MM.1S (cell line): ENCODE measurements at regions not wholly inside any gene's neighbourhood (a gene's known extent, or its start where the extent isn't known, plus 50 kb on each side); places are given as distances from the start of the nearest gene placed in this dataset.

Experiments
- EZH2 ChIP-seq: fragments of 300-600 bp; sonication (generic); optimal IDR thresholded peaks from 2 replicates; pipeline ENCODE3; 2017; ENCODE audit warnings: low read depth, mild to moderate bottlenecking, antibody characterized with exemption, low read length, mixed read lengths
- EZH2phosphoT487 ChIP-seq: fragments of 300-600 bp; sonication (generic); IDR thresholded peaks from 2 replicates; pipeline ENCODE4 v1.6.1; 2018; ENCODE audit warnings: antibody characterized with exemption, low read length
- TF ChIP-seq, protein P1 (sequence below): fragments of 300-600 bp; sonication (generic); IDR thresholded peaks from 2 replicates; pipeline ENCODE4 v1.5.1; 2016; ENCODE audit warnings: antibody characterized with exemption, low read length, mixed read lengths

DNA sequence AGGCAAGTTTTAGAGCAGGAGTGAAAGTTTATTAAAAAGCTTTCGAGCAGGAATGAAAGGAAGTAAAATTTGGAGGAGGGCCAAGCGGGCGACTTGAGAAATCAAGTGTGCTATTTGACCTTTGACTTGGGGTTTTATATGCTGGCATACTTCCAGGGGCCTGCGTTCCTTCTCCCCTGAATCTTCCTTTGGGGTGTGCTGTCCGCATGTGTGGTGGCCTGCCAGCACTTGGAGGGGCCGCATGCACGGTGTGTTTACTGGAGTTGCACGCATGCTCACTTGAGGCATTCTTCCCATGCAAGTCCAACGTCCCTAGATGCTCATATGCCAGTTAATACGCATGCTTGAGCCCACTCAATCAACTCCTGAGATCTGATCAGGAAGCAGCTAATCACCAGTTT lies 78.3 kb upstream of the MAP4K4 start:
- TF ChIP-seq, protein P1, sequence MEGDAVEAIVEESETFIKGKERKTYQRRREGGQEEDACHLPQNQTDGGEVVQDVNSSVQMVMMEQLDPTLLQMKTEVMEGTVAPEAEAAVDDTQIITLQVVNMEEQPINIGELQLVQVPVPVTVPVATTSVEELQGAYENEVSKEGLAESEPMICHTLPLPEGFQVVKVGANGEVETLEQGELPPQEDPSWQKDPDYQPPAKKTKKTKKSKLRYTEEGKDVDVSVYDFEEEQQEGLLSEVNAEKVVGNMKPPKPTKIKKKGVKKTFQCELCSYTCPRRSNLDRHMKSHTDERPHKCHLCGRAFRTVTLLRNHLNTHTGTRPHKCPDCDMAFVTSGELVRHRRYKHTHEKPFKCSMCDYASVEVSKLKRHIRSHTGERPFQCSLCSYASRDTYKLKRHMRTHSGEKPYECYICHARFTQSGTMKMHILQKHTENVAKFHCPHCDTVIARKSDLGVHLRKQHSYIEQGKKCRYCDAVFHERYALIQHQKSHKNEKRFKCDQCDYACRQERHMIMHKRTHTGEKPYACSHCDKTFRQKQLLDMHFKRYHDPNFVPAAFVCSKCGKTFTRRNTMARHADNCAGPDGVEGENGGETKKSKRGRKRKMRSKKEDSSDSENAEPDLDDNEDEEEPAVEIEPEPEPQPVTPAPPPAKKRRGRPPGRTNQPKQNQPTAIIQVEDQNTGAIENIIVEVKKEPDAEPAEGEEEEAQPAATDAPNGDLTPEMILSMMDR: no peak
- TF ChIP-seq EZH2 (no peak), EZH2phosphoT487 (no peak)
